K562 (cell line): ENCODE measurements at regions not wholly inside any gene's neighbourhood (a gene's known extent, or its start where the extent isn't known, plus 50 kb on each side); places are given as distances from the start of the nearest gene placed in this dataset.

Source experiments
- ATAC-seq: fragments of 200-7000 bp; cut with Tn5 transposase; 3 replicates; pipeline ENCODE4 v1.9.1; 2020; ENCODE audit warnings: moderate library complexity
- BruUV-seq: library from RNA; stranded (reverse); fragments of 400-500 nt; replicated peaks from 2 replicates; lab custom pipeline; 2021; lab: Mats Ljungman, UMichigan
- CTCF ChIA-PET: fragments of 300-600 bp; formaldehyde crosslinking; extraction: SDS; loops from one replicate; lab custom pipeline; 2021; ENCODE audit warnings: low intra/inter-chr PET ratio; lab: Yijun Ruan, JAX
- POLR2A ChIA-PET: fragments of 300-600, 350-650 bp; sonication (Branson Sonifier 250); formaldehyde crosslinking; extraction: SDS; loops from one replicate; lab custom pipeline; 2021; ENCODE audit warnings: antibody characterized with exemption, inconsistent platforms; lab: Yijun Ruan, JAX
- DNase-seq, 4 experiments: peaks; one replicate each; pipeline versions ENCODE4 v3.0.0 to v3.0.0-alpha.2; 2011 to 2018; ENCODE audit warnings: low spot score in 3 of 4, mixed read lengths in 3 of 4; ENCODE audit errors: extremely low read depth in 1 of 4
- FAIRE-seq: peaks from 2 replicates; lab custom pipeline; 2011; peaks lifted over from hg19 to GRCh38; lab: Jason Lieb, UNC
- H2AFZ ChIP-seq: 2 replicates; pipeline ENCODE4 v1.6.0; 2011; ENCODE audit warnings: low read depth, low read length, control low read depth, inconsistent platforms
- H3K27ac ChIP-seq: fragments of 200-600 bp; 3 replicates; pipeline ENCODE4 v1.8.0; 2011; ENCODE audit warnings: low read depth, mild to moderate bottlenecking, control low read depth, inconsistent platforms, low read length, moderate library complexity, mixed read lengths; ENCODE audit errors: extremely low read depth
- H3K27me3 ChIP-seq, 2 experiments: fragments of 300-600 bp in 1 of 2; 2 replicates in 1 of 2; 3 replicates in 1 of 2; pipeline versions ENCODE4 v1.6.0 to v1.8.0; 2011; ENCODE audit warnings: inconsistent platforms in 2 of 2, low read length in 2 of 2, mild to moderate bottlenecking in 1 of 2, mixed read lengths in 1 of 2, moderate library complexity in 1 of 2; ENCODE audit not compliant: control insufficient read depth in 2 of 2, insufficient read depth in 2 of 2
- H3K36me3 ChIP-seq: fragments of 300-600 bp; 3 replicates; pipeline ENCODE4 v1.8.0; 2011; ENCODE audit warnings: mild to moderate bottlenecking, low read length, inconsistent platforms; ENCODE audit not compliant: control insufficient read depth, insufficient read depth
- H3K4me1 ChIP-seq, 2 experiments: fragments of 200-600 bp in 1 of 2; replicated peaks in 1 of 2; 2 replicates in 1 of 2; 3 replicates in 1 of 2; pipeline versions ENCODE4 v1.5.1 to v1.8.0; 2011; ENCODE audit warnings: inconsistent platforms in 2 of 2, low read length in 2 of 2, mild to moderate bottlenecking in 1 of 2, mixed read lengths in 1 of 2, moderate library complexity in 1 of 2; ENCODE audit not compliant: control insufficient read depth in 2 of 2, insufficient read depth in 2 of 2
- H3K4me2 ChIP-seq: 2 replicates; pipeline ENCODE4 v1.6.1; 2011; ENCODE audit warnings: low read length, control low read depth, inconsistent platforms, mixed read lengths; ENCODE audit not compliant: insufficient read depth
- H3K4me3 ChIP-seq: fragments of 200-600 bp; sonication (generic), shearing (Covaris generic); 2 replicates; pipeline ENCODE4 v1.5.1; 2016; ENCODE audit warnings: control low read depth, inconsistent platforms
- H3K79me2 ChIP-seq: fragments of 200-600 bp; 3 replicates; pipeline ENCODE4 v1.8.0; 2011; ENCODE audit warnings: low read length, inconsistent platforms; ENCODE audit not compliant: control insufficient read depth, insufficient read depth
- H3K9ac ChIP-seq, 2 experiments: 2 replicates each; pipeline versions ENCODE4 v1.6.0 to v1.6.1; 2011; ENCODE audit warnings: low read depth in 2 of 2, low read length in 2 of 2, control low read depth in 1 of 2, inconsistent platforms in 1 of 2, mild to moderate bottlenecking in 1 of 2, mixed read lengths in 1 of 2; ENCODE audit not compliant: insufficient read depth in 1 of 2
- H3K9me1 ChIP-seq: one replicate; pipeline ENCODE4 v1.6.0; 2011; ENCODE audit warnings: inconsistent platforms, mild to moderate bottlenecking, low read length, moderate library complexity; ENCODE audit not compliant: control insufficient read depth, insufficient read depth
- H3K9me3 ChIP-seq: replicated peaks from 2 replicates; pipeline ENCODE4 v1.5.1; 2011; ENCODE audit warnings: low read depth, low read length, inconsistent platforms; ENCODE audit not compliant: control insufficient read depth, insufficient read depth
- H4K20me1 ChIP-seq: replicated peaks from 2 replicates; pipeline ENCODE4 v1.6.1; 2011; ENCODE audit warnings: low read length, inconsistent platforms, mixed read lengths; ENCODE audit not compliant: control insufficient read depth, insufficient read depth
- GABPB2 ChIP-seq: fragments of 250-450 bp; sonication (Bioruptor Pico); conservative IDR thresholded peaks from 2 replicates; pipeline ENCODE4 v1.5.1; 2021; ENCODE audit warnings: mild to moderate bottlenecking
- IFI16 ChIP-seq: fragments of 250-450 bp; sonication (Bioruptor Pico); IDR thresholded peaks from 2 replicates; pipeline ENCODE4 v2.1.2; 2022; ENCODE audit warnings: mild to moderate bottlenecking, inconsistent platforms
- KDM1A ChIP-seq, 2 experiments: fragments of 450-650 bp; IDR thresholded peaks; 2 replicates each; pipeline ENCODE4 v1.6.1; 2016; ENCODE audit warnings: mild to moderate bottlenecking in 2 of 2
- PRMT5 ChIP-seq: sonication (generic); formaldehyde crosslinking; IDR thresholded peaks from 2 replicates; pipeline ENCODE4 v1.5.0; 2020; ENCODE audit warnings: missing genetic modification reagents
- RNF2 ChIP-seq: sonication (generic); IDR thresholded peaks from 2 replicates; pipeline ENCODE4 v1.6.1; 2016
- SMAD4 ChIP-seq: fragments of 250-450 bp; sonication (Bioruptor Pico); conservative IDR thresholded peaks from 2 replicates; pipeline ENCODE4 v1.8.0; 2021; ENCODE audit warnings: inconsistent platforms, mild to moderate bottlenecking, moderate library complexity
- WGBS: fragments of 100-300 bp; shearing (Covaris generic); methylation state at CpG from one replicate; pipeline ENCODE4 v1.1.6; 2016; ENCODE audit warnings: low coverage, mixed read lengths; ENCODE audit not compliant: insufficient coverage; ENCODE audit errors: missing lambda C conversion rate; 5-methylcytosine and 5-hydroxymethylcytosine counted together
- in situ Hi-C: fragments of 300-500 bp; cut with MboI; formaldehyde crosslinking; loops from 4 replicates; pipeline ENCODE4 v1.15.0; 2018; ENCODE audit warnings: inconsistent platforms, mixed read lengths
- intact Hi-C: fragments of 100-400 bp; cut with micrococcal nuclease; formaldehyde crosslinking; loops from 2 replicates; pipeline ENCODE4 v1.14.2; 2022
- TF ChIP-seq, protein P1 (sequence below): fragments of 450-650 bp; IDR thresholded peaks from 2 replicates; pipeline ENCODE4 v1.6.1; 2016
- TF ChIP-seq, protein P2 (sequence below): sonication (generic); formaldehyde crosslinking; IDR thresholded peaks from 2 replicates; pipeline ENCODE4 v1.8.1; 2023; ENCODE audit warnings: mild to moderate bottlenecking, missing genetic modification reagents
- TF ChIP-seq, protein P3 (sequence below): sonication (generic); formaldehyde crosslinking; IDR thresholded peaks from 2 replicates; pipeline ENCODE4 v1.9.0; 2022; ENCODE audit warnings: mild to moderate bottlenecking, missing genetic modification reagents

DNA sequence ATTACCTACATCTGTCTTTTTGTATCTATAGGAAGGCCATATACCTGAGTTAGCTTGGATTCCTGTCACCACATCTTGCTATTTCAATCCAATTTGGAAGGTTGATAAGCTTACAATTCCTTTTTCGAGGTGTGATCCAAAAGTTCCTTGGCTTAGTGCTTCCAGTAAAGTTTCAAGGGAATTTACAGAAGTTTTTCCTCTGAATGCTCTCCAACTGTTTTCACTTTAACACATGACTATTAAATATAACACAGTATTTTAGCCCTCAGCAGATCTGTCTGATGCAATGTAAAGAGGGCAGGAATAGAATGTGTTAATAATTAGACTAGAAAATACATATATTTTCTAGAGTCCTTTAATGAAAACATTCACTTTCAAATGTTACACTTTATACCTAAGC is 171.4 kb downstream of the DKK1 start:
- TF ChIP-seq PRMT5 (CRISPR knock-in tag) (no peak), RNF2 (no peak), IFI16 (CRISPR knock-in tag) (no peak), GABPB2 (CRISPR knock-in tag) (no peak), KDM1A (IDR thresholded peaks at IDR 0.05) (no peak), SMAD4 (no peak)
- TF ChIP-seq, protein P1, sequence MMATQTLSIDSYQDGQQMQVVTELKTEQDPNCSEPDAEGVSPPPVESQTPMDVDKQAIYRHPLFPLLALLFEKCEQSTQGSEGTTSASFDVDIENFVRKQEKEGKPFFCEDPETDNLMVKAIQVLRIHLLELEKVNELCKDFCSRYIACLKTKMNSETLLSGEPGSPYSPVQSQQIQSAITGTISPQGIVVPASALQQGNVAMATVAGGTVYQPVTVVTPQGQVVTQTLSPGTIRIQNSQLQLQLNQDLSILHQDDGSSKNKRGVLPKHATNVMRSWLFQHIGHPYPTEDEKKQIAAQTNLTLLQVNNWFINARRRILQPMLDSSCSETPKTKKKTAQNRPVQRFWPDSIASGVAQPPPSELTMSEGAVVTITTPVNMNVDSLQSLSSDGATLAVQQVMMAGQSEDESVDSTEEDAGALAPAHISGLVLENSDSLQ: no peak
- TF ChIP-seq, protein P2, sequence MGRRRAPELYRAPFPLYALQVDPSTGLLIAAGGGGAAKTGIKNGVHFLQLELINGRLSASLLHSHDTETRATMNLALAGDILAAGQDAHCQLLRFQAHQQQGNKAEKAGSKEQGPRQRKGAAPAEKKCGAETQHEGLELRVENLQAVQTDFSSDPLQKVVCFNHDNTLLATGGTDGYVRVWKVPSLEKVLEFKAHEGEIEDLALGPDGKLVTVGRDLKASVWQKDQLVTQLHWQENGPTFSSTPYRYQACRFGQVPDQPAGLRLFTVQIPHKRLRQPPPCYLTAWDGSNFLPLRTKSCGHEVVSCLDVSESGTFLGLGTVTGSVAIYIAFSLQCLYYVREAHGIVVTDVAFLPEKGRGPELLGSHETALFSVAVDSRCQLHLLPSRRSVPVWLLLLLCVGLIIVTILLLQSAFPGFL (CRISPR knock-in tag): no peak
- TF ChIP-seq, protein P3, sequence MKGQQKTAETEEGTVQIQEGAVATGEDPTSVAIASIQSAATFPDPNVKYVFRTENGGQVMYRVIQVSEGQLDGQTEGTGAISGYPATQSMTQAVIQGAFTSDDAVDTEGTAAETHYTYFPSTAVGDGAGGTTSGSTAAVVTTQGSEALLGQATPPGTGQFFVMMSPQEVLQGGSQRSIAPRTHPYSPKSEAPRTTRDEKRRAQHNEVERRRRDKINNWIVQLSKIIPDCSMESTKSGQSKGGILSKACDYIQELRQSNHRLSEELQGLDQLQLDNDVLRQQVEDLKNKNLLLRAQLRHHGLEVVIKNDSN: no peak
- Histone ChIP-seq H3K4me1 (no peaks in the 10 kb centered on the region), H4K20me1 (no peaks in the 10 kb centered on the region), H3K4me2 (no peak overlapping the region), H2AFZ (no peak overlapping the region), H3K9me1 (no peaks in the 10 kb centered on the region), H3K9ac (no peak overlapping the region), H3K4me3 (no peak overlapping the region), H3K36me3 (no peaks in the 10 kb centered on the region), H3K27ac (no peak overlapping the region), H3K9me3 (no peaks in the 10 kb centered on the region), H3K79me2 (no peaks in the 10 kb centered on the region), H3K27me3 (no peaks in the 10 kb centered on the region)
- no TSS peak for BruUV-seq
- ChIA-PET POLR2A (no interaction called here), CTCF (no interaction called here)
- intact Hi-C loops: loop anchor here (5.0 kb wide), 1 partner anchor 173 kb away; the partner anchor contains the start of gene DKK1
- FAIRE-seq (no peak), ATAC-seq (no peak), DNase-seq (no peak)
- in situ Hi-C loops: no loop called here
- 0% methylated on average over 1 of the region's 1 CpG for WGBS
